ENCODE measurements at regions not wholly inside any gene's neighbourhood (a gene's known extent, or its start where the extent isn't known, plus 50 kb on each side); places are given as distances from the start of the nearest gene placed in this dataset.
"Not testable (repeated sequence)": the region's sequence is repeated elsewhere in the genome, so short reads cannot be mapped to it uniquely, and the experiment has no call there.

DNA sequence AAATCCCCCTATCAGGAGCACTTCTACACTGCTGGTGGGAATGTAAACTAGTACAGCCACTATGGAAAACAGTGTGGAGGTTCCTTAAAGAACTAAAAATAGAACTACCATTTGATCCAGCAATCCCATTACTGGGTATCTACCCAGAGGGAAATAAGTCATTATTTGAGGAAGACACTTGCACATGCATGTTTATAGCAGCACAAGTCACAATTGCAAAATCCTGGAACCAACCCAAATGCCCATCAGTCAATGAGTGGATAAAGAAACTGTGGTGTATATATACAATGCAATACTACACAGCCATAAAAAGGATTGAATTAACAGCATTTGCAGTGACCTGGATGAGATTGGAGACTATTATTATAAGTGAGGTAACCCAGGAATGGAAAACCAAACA is 111.7 kb upstream of the ID4 start:
- H3K4me3 ChIP-seq (ENCODE audit: low read depth, low read length); H3K36me3 Mint-ChIP-seq; H3K27me3 Mint-ChIP-seq; H3K9me3 ChIP-seq (ENCODE audit: control insufficient read depth in 2 of 2, low read length in 2 of 2); H3K36me3 ChIP-seq (ENCODE audit: control insufficient read depth, insufficient read depth, low read length); H3K9me3 Mint-ChIP-seq; H3K27ac ChIP-seq (ENCODE audit: insufficient read depth, low read length, poor library complexity, severe bottlenecking); ATAC-seq (ENCODE audit: low read depth in 2 of 2); H3K4me3 Mint-ChIP-seq; H3K4me1 ChIP-seq (ENCODE audit: control insufficient read depth, insufficient read depth, low read length, poor library complexity, severe bottlenecking); DNase-seq; H3K4me1 Mint-ChIP-seq; H3K27me3 ChIP-seq (ENCODE audit: control insufficient read depth, insufficient read depth, low read length); H3K27ac Mint-ChIP-seq: not testable (repeated sequence)

DNA sequence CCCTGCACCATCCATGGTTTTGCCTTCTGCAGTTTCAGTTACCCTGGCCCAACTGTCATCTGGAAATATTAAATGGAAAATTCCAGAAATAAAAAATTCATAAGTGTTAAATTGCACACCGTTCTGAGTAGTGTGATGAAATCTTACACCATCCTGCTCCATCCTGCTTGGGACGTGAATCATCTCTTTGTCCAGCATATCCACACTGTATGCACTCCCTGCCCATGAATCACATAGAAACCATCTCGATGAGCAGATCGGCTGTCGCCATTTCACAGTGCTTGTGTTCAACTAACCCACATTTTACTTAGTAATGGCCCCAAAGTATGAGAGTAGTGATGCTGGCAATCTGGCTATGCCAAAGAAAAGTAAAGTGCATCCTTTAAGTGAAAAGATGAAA is 105.9 kb upstream of the ID4 start:
- Mint-ChIP-seq H3K4me1 (no peaks in the 10 kb centered on the region), H3K9me3 (peaks cover 0 to 5% (median 0%) of the 10 kb centered on the region in 7 donors), H3K4me3 (no peak overlapping the region), H3K27me3 (no peaks in the 10 kb centered on the region), H3K27ac (no peak overlapping the region), H3K36me3 (no peaks in the 10 kb centered on the region)
- ATAC-seq (ENCODE audit: low read depth in 2 of 2) (no peak), DNase-seq (no peak)
- Histone ChIP-seq H3K27me3 (ENCODE audit: control insufficient read depth, insufficient read depth, low read length) (no peaks in the 10 kb centered on the region), H3K9me3 (ENCODE audit: control insufficient read depth in 2 of 2, low read length in 2 of 2) (no peaks in the 10 kb centered on the region), H3K36me3 (ENCODE audit: control insufficient read depth, insufficient read depth, low read length) (no peaks in the 10 kb centered on the region), H3K4me1 (ENCODE audit: control insufficient read depth, insufficient read depth, low read length, poor library complexity, severe bottlenecking) (no peaks in the 10 kb centered on the region), H3K27ac (ENCODE audit: insufficient read depth, low read length, poor library complexity, severe bottlenecking) (no peak overlapping the region), H3K4me3 (ENCODE audit: low read depth, low read length) (no peak overlapping the region)

- no peaks in the 10 kb centered on the region for H3K36me3 ChIP-seq (ENCODE audit: control insufficient read depth, insufficient read depth, low read length)
- H3K4me3 ChIP-seq (ENCODE audit: low read depth, low read length), result no peak overlapping the region
- no peaks in the 10 kb centered on the region for H3K9me3 ChIP-seq (ENCODE audit: control insufficient read depth in 2 of 2, low read length in 2 of 2)
- no peak overlapping the region for H3K27ac ChIP-seq (ENCODE audit: insufficient read depth, low read length, poor library complexity, severe bottlenecking)
- no peaks in the 10 kb centered on the region for H3K27me3 Mint-ChIP-seq
- H3K4me1 ChIP-seq (ENCODE audit: control insufficient read depth, insufficient read depth, low read length, poor library complexity, severe bottlenecking), result no peaks in the 10 kb centered on the region
- H3K27ac Mint-ChIP-seq, result no peak overlapping the region
- H3K9me3 Mint-ChIP-seq, result peaks cover 0 to 6% (median 0%) of the 10 kb centered on the region in 7 donors
- H3K4me3 Mint-ChIP-seq, result no peak overlapping the region
- no peak for ATAC-seq (ENCODE audit: low read depth in 2 of 2)
- no peak for DNase-seq
- H3K27me3 ChIP-seq (ENCODE audit: control insufficient read depth, insufficient read depth, low read length), result no peaks in the 10 kb centered on the region
- no peaks in the 10 kb centered on the region for H3K36me3 Mint-ChIP-seq
- H3K4me1 Mint-ChIP-seq, result no peaks in the 10 kb centered on the region
Measured at GRCh38 chr6:19734061-19734460, 103.1 kb upstream of the ID4 start.

GRCh38 chr6:19734519-19734918 is 102.7 kb upstream of the ID4 start:
- H3K9me3 Mint-ChIP-seq, result peaks cover 0 to 10% (median 0%) of the 10 kb centered on the region in 7 donors
- no peaks in the 10 kb centered on the region for H3K36me3 ChIP-seq (ENCODE audit: control insufficient read depth, insufficient read depth, low read length)
- no peak overlapping the region for H3K27ac Mint-ChIP-seq
- no peaks in the 10 kb centered on the region for H3K9me3 ChIP-seq (ENCODE audit: control insufficient read depth in 2 of 2, low read length in 2 of 2)
- H3K4me1 Mint-ChIP-seq, result no peaks in the 10 kb centered on the region
- no peaks in the 10 kb centered on the region for H3K4me1 ChIP-seq (ENCODE audit: control insufficient read depth, insufficient read depth, low read length, poor library complexity, severe bottlenecking)
- H3K36me3 Mint-ChIP-seq, result no peaks in the 10 kb centered on the region
- H3K27me3 ChIP-seq (ENCODE audit: control insufficient read depth, insufficient read depth, low read length), result no peaks in the 10 kb centered on the region
- H3K4me3 ChIP-seq (ENCODE audit: low read depth, low read length), result no peak overlapping the region
- H3K27me3 Mint-ChIP-seq, result no peaks in the 10 kb centered on the region
- H3K4me3 Mint-ChIP-seq, result no peak overlapping the region
- ATAC-seq (ENCODE audit: low read depth in 2 of 2) (no peak), DNase-seq (no peak)
- H3K27ac ChIP-seq (ENCODE audit: insufficient read depth, low read length, poor library complexity, severe bottlenecking), result no peak overlapping the region

DNA sequence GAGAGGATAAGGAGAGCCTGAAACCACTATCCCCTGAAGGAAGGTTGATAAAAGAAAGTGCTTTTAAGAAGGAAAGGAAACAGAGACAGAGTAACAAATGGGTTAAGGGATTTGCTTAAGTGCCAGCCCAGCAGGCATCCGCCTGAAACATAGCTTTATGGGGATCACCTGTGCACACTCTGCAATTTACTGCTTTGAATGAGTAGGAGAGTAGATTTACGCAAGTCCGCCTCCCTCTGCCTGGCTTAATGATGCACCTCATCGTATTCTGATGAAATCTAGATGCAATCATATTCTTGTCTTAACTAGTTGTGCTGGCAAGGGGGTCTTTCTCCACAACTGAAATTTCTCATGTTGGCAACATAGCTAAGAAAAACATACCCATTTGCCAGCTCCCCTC is 101.1 kb upstream of the ID4 start:
- Histone ChIP-seq H3K27ac (ENCODE audit: insufficient read depth, low read length, poor library complexity, severe bottlenecking) (no peak overlapping the region), H3K36me3 (ENCODE audit: control insufficient read depth, insufficient read depth, low read length) (no peaks in the 10 kb centered on the region), H3K27me3 (ENCODE audit: control insufficient read depth, insufficient read depth, low read length) (no peaks in the 10 kb centered on the region), H3K9me3 (ENCODE audit: control insufficient read depth in 2 of 2, low read length in 2 of 2) (no peaks in the 10 kb centered on the region), H3K4me1 (ENCODE audit: control insufficient read depth, insufficient read depth, low read length, poor library complexity, severe bottlenecking) (no peaks in the 10 kb centered on the region), H3K4me3 (ENCODE audit: low read depth, low read length) (no peak overlapping the region)
- DNase-seq, result no peak
- peaks cover 0 to 10% (median under 1%) of the 10 kb centered on the region in 7 donors for H3K9me3 Mint-ChIP-seq
- no peaks in the 10 kb centered on the region for H3K4me1 Mint-ChIP-seq
- H3K36me3 Mint-ChIP-seq, result no peaks in the 10 kb centered on the region
- H3K4me3 Mint-ChIP-seq, result no peak overlapping the region
- H3K27me3 Mint-ChIP-seq, result no peaks in the 10 kb centered on the region
- no peak for ATAC-seq (ENCODE audit: low read depth in 2 of 2)
- H3K27ac Mint-ChIP-seq, result no peak overlapping the region

GRCh38 chr6:19738010-19738409 is 99.2 kb upstream of the ID4 start:
- no peaks in the 10 kb centered on the region for H3K4me1 Mint-ChIP-seq
- H3K9me3 ChIP-seq (ENCODE audit: control insufficient read depth in 2 of 2, low read length in 2 of 2), result no peaks in the 10 kb centered on the region
- H3K36me3 ChIP-seq (ENCODE audit: control insufficient read depth, insufficient read depth, low read length), result no peaks in the 10 kb centered on the region
- H3K27me3 ChIP-seq (ENCODE audit: control insufficient read depth, insufficient read depth, low read length), result no peaks in the 10 kb centered on the region
- no peak overlapping the region for H3K4me3 ChIP-seq (ENCODE audit: low read depth, low read length)
- ATAC-seq (ENCODE audit: low read depth in 2 of 2), result no peak
- H3K27me3 Mint-ChIP-seq, result no peaks in the 10 kb centered on the region
- no peak for DNase-seq
- no peak overlapping the region for H3K27ac Mint-ChIP-seq
- H3K4me3 Mint-ChIP-seq, result no peak overlapping the region
- no peak overlapping the region for H3K27ac ChIP-seq (ENCODE audit: insufficient read depth, low read length, poor library complexity, severe bottlenecking)
- H3K9me3 Mint-ChIP-seq, result peaks cover 0 to 10% (median 2%) of the 10 kb centered on the region in 7 donors
- H3K4me1 ChIP-seq (ENCODE audit: control insufficient read depth, insufficient read depth, low read length, poor library complexity, severe bottlenecking), result no peaks in the 10 kb centered on the region
- H3K36me3 Mint-ChIP-seq, result no peaks in the 10 kb centered on the region

DNA sequence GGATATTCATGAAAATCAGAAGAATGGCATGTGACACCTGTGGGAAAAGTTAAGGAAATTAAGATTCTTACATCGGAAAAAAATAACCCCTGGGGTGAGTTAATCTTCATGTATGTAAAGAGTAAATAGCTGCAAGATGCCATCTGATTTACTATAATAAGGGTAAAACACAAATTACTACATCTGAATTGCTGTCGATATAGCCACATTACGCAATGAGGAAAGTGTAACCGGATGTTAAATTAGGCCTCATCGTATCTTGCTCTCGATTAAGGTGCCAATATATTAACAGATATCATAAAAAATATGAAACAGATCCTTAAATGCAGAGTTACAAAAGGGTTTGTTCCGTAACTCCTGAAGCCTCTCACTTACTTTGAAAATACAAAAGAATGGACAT is 87.4 kb upstream of the ID4 start:
- ATAC-seq (ENCODE audit: low read depth in 2 of 2) (no peak), DNase-seq (no peak)
- Histone ChIP-seq H3K9me3 (ENCODE audit: control insufficient read depth in 2 of 2, low read length in 2 of 2) (no peaks in the 10 kb centered on the region), H3K27ac (ENCODE audit: insufficient read depth, low read length, poor library complexity, severe bottlenecking) (no peak overlapping the region), H3K4me1 (ENCODE audit: control insufficient read depth, insufficient read depth, low read length, poor library complexity, severe bottlenecking) (no peaks in the 10 kb centered on the region), H3K27me3 (ENCODE audit: control insufficient read depth, insufficient read depth, low read length) (no peaks in the 10 kb centered on the region), H3K4me3 (ENCODE audit: low read depth, low read length) (no peak overlapping the region), H3K36me3 (ENCODE audit: control insufficient read depth, insufficient read depth, low read length) (no peaks in the 10 kb centered on the region)
- H3K27ac Mint-ChIP-seq, result no peak overlapping the region
- no peak overlapping the region for H3K4me3 Mint-ChIP-seq
- no peaks in the 10 kb centered on the region for H3K4me1 Mint-ChIP-seq
- no peaks in the 10 kb centered on the region for H3K27me3 Mint-ChIP-seq
- no peaks in the 10 kb centered on the region for H3K36me3 Mint-ChIP-seq
- peaks cover 0 to 5% (median 0%) of the 10 kb centered on the region in 7 donors for H3K9me3 Mint-ChIP-seq

GRCh38 chr6:19752746-19753145 is 84.4 kb upstream of the ID4 start:
- no peaks in the 10 kb centered on the region for H3K4me1 ChIP-seq (ENCODE audit: control insufficient read depth, insufficient read depth, low read length, poor library complexity, severe bottlenecking)
- H3K27ac ChIP-seq (ENCODE audit: insufficient read depth, low read length, poor library complexity, severe bottlenecking), result no peak overlapping the region
- no peaks in the 10 kb centered on the region for H3K9me3 ChIP-seq (ENCODE audit: control insufficient read depth in 2 of 2, low read length in 2 of 2)
- Mint-ChIP-seq H3K4me1 (peaks cover 0 to under 1% (median 0%) of the 10 kb centered on the region in 4 donors), H3K27me3 (no peaks in the 10 kb centered on the region), H3K27ac (no peak overlapping the region), H3K4me3 (no peak overlapping the region), H3K36me3 (no peaks in the 10 kb centered on the region), H3K9me3 (peaks cover 0 to 4% (median under 1%) of the 10 kb centered on the region in 7 donors)
- ATAC-seq (ENCODE audit: low read depth in 2 of 2) (no peak), DNase-seq (no peak)
- H3K4me3 ChIP-seq (ENCODE audit: low read depth, low read length), result no peak overlapping the region
- H3K36me3 ChIP-seq (ENCODE audit: control insufficient read depth, insufficient read depth, low read length), result no peaks in the 10 kb centered on the region
- H3K27me3 ChIP-seq (ENCODE audit: control insufficient read depth, insufficient read depth, low read length), result no peaks in the 10 kb centered on the region

All from CD4-positive, CD25-positive, alpha-beta regulatory T cell (primary cell).